ENCODE measurements at regions not wholly inside any gene's neighbourhood (a gene's known extent, or its start where the extent isn't known, plus 50 kb on each side); places are given as distances from the start of the nearest gene placed in this dataset.

GRCh38 chr3:64957408-64958198 is 269.8 kb upstream of the ADAMTS9 start:
- no peak for TF ChIP-seq ZNF501 (tag by site-specific recombination; IDR thresholded peaks at IDR 0.05)
- TF ChIP-seq CTCF (tag by site-specific recombination; IDR thresholded peaks at IDR 0.05) = no peak
- TF ChIP-seq ZNF416 (tag by site-specific recombination; IDR thresholded peaks at IDR 0.05) = no peak
- no peak for TF ChIP-seq ZBTB1 (tag by site-specific recombination; IDR thresholded peaks at IDR 0.05)
- TF ChIP-seq RBAK (tag by site-specific recombination; IDR thresholded peaks at IDR 0.05) = no peak
- TF ChIP-seq ZEB2 (tag by site-specific recombination; IDR thresholded peaks at IDR 0.05) = 0 out of 2 replicates have a peak, but pooled peaks have one; percentile 41
- TF ChIP-seq ZNF664 (tag by site-specific recombination; IDR thresholded peaks at IDR 0.05) = no peak

Data from HEK293 (cell line).